Keratinocyte (primary cell): ENCODE measurements at regions not wholly inside any gene's neighbourhood (a gene's known extent, or its start where the extent isn't known, plus 50 kb on each side); places are given as distances from the start of the nearest gene placed in this dataset.

ENCODE experiments used
- CTCF ChIP-seq, 3 experiments: IDR thresholded peaks in 1 of 3; conservative IDR thresholded peaks in 1 of 3; optimal IDR thresholded peaks in 1 of 3; 2 replicates in 2 of 3; 3 replicates in 1 of 3; pipeline versions ENCODE3 to v1.5.1; 2011; ENCODE audit warnings: low read length in 3 of 3, mild to moderate bottlenecking in 3 of 3, moderate library complexity in 2 of 3, control low read depth in 1 of 3, inconsistent platforms in 1 of 3; ENCODE audit not compliant: insufficient read depth in 2 of 3; ENCODE audit errors: extremely low read depth in 1 of 3
- EZH2 ChIP-seq: IDR thresholded peaks from one replicate; pipeline ENCODE4 v1.6.1; 2012; ENCODE audit warnings: inconsistent platforms, mild to moderate bottlenecking, low read length, moderate library complexity

- TF ChIP-seq EZH2 (no peak), CTCF (optimal IDR thresholded peaks at IDR 0.05 in 1 of 3, IDR thresholded peaks at IDR 0.05 in 1 of 3, conservative IDR thresholded peaks at IDR 0.05 in 1 of 3; ENCODE audit: extremely low read depth in 1 of 3, insufficient read depth in 2 of 3, low read length in 3 of 3) (no peak)
Measured at GRCh38 chr6:14876778-14877613, 368.9 kb upstream of the JARID2 start.
